Type B pancreatic cell (in vitro differentiated cells): ENCODE measurements at regions not wholly inside any gene's neighbourhood (a gene's known extent, or its start where the extent isn't known, plus 50 kb on each side); places are given as distances from the start of the nearest gene placed in this dataset.

Experiments used
- DNase-seq: peaks from one replicate; pipeline ENCODE4 v3.0.0; 2021; ENCODE audit warnings: mixed read lengths; ENCODE audit not compliant: unreplicated experiment; ENCODE audit errors: extremely low spot score
- H3K27ac Mint-ChIP-seq: 2 replicates; pipeline ENCODE4 v1.8.0; 2021; ENCODE audit warnings: mild to moderate bottlenecking, mixed read lengths
- H3K27me3 Mint-ChIP-seq: 2 replicates; pipeline ENCODE4 v1.8.0; 2021; ENCODE audit warnings: mixed read lengths
- H3K36me3 Mint-ChIP-seq: 2 replicates; pipeline ENCODE4 v1.8.0; 2021; ENCODE audit warnings: mixed read lengths
- H3K4me1 Mint-ChIP-seq: one replicate; pipeline ENCODE4 v1.8.0; 2021; ENCODE audit warnings: mixed read lengths; ENCODE audit not compliant: unreplicated experiment
- H3K4me3 Mint-ChIP-seq: 2 replicates; pipeline ENCODE4 v1.8.0; 2021; ENCODE audit warnings: mild to moderate bottlenecking, mixed read lengths
- H3K9me3 Mint-ChIP-seq: 2 replicates; pipeline ENCODE4 v1.8.0; 2021; ENCODE audit warnings: mixed read lengths
- CTCF ChIP-seq: fragments of 200-600 bp; sonication (generic); conservative IDR thresholded peaks from 2 replicates; pipeline ENCODE4 v1.5.0; 2021; ENCODE audit warnings: antibody characterized with exemption, mild to moderate bottlenecking

- Mint-ChIP-seq H3K36me3 (no peaks in the 10 kb centered on the region), H3K4me3 (no peak overlapping the region), H3K27ac (no peak overlapping the region)
Observed at GRCh38 chr12:98360401-98360800, 155.0 kb upstream of the TMPO start.

GRCh38 chr12:98369581-98369980 is 145.8 kb upstream of the TMPO start:
- Mint-ChIP-seq H3K9me3 (no peaks in the 10 kb centered on the region), H3K36me3 (no peaks in the 10 kb centered on the region), H3K4me1 (peaks cover 12% of the 10 kb centered on the region), H3K27me3 (peaks cover 9% of the 10 kb centered on the region), H3K4me3 (no peak overlapping the region), H3K27ac (no peak overlapping the region)
- TF ChIP-seq CTCF = no peak
- DNase-seq = no peak

More at GRCh38 chr12:98360401-98360800, 155.0 kb upstream of the TMPO start:
- TF ChIP-seq CTCF = no peak
- no peaks in the 10 kb centered on the region for H3K9me3 Mint-ChIP-seq
- H3K4me1 Mint-ChIP-seq = no peaks in the 10 kb centered on the region
- no peak for DNase-seq
- peaks cover 23% of the 10 kb centered on the region for H3K27me3 Mint-ChIP-seq

GRCh38 chr12:98370976-98371375 is 144.4 kb upstream of the TMPO start:
- H3K27me3 Mint-ChIP-seq = peaks cover 14% of the 10 kb centered on the region
- no peaks in the 10 kb centered on the region for H3K36me3 Mint-ChIP-seq
- H3K27ac Mint-ChIP-seq = no peak overlapping the region
- peaks cover 12% of the 10 kb centered on the region for H3K4me1 Mint-ChIP-seq
- TF ChIP-seq CTCF = no peak
- no peak overlapping the region for H3K4me3 Mint-ChIP-seq
- H3K9me3 Mint-ChIP-seq = no peaks in the 10 kb centered on the region
- no peak for DNase-seq

GRCh38 chr12:98371419-98371818 is 144.0 kb upstream of the TMPO start:
- no peak for TF ChIP-seq CTCF
- Mint-ChIP-seq H3K27me3 (peaks cover 14% of the 10 kb centered on the region), H3K4me3 (no peak overlapping the region), H3K36me3 (no peaks in the 10 kb centered on the region), H3K4me1 (peaks cover 12% of the 10 kb centered on the region), H3K9me3 (no peaks in the 10 kb centered on the region), H3K27ac (no peak overlapping the region)
- DNase-seq = no peak

GRCh38 chr12:98372340-98373024 is 142.9 kb upstream of the TMPO start:
- H3K4me1 Mint-ChIP-seq = peaks cover 12% of the 10 kb centered on the region
- H3K4me3 Mint-ChIP-seq = no peak overlapping the region
- no peak for DNase-seq

More at GRCh38 chr12:98372340-98373024, 142.9 kb upstream of the TMPO start:
- Mint-ChIP-seq H3K9me3 (no peaks in the 10 kb centered on the region), H3K27ac (no peak overlapping the region), H3K27me3 (peaks cover 21% of the 10 kb centered on the region), H3K36me3 (no peaks in the 10 kb centered on the region)
- no peak for TF ChIP-seq CTCF
